Lower lobe of right lung (tissue), 2 donors: ENCODE measurements at regions not wholly inside any gene's neighbourhood (a gene's known extent, or its start where the extent isn't known, plus 50 kb on each side); places are given as distances from the start of the nearest gene placed in this dataset.

ENCODE experiments used
- ATAC-seq, 2 donors: fragments of 200-7000 bp; cut with Tn5 transposase; one replicate each; pipeline ENCODE4 v1.9.1; 2020 to 2022; ENCODE audit warnings: mild to moderate bottlenecking in 2 of 2, moderate library complexity in 2 of 2
- DNase-seq: peaks from one replicate; pipeline ENCODE4 v3.0.0-alpha.2; 2020
- H3K27ac ChIP-seq: fragments of 200-600 bp; one replicate; pipeline ENCODE4 v1.8.0; 2022
- H3K27me3 ChIP-seq: fragments of 200-600 bp; one replicate; pipeline ENCODE4 v1.8.0; 2022; ENCODE audit warnings: low read depth
- H3K36me3 ChIP-seq: fragments of 200-600 bp; one replicate; pipeline ENCODE4 v1.8.0; 2022; ENCODE audit warnings: mild to moderate bottlenecking
- H3K4me1 ChIP-seq: fragments of 200-600 bp; one replicate; pipeline ENCODE4 v1.8.0; 2022
- H3K4me3 ChIP-seq: fragments of 200-600 bp; one replicate; pipeline ENCODE4 v1.8.0; 2022; ENCODE audit warnings: mild to moderate bottlenecking
- H3K9me3 ChIP-seq: fragments of 200-600 bp; one replicate; pipeline ENCODE4 v1.8.0; 2022
- CTCF ChIP-seq: fragments of 200-600 bp; IDR thresholded peaks from one replicate; pipeline ENCODE4 v1.8.0; 2022; ENCODE audit warnings: antibody characterized with exemption, mild to moderate bottlenecking
- intact Hi-C: fragments of 100-400 bp; cut with DNase I; formaldehyde crosslinking; loops from one replicate; pipeline ENCODE4 v1.11.0; 2022
- donor health status: DM: no; HTN: yes; CAD: no; lungs with severe emphysema.

DNA sequence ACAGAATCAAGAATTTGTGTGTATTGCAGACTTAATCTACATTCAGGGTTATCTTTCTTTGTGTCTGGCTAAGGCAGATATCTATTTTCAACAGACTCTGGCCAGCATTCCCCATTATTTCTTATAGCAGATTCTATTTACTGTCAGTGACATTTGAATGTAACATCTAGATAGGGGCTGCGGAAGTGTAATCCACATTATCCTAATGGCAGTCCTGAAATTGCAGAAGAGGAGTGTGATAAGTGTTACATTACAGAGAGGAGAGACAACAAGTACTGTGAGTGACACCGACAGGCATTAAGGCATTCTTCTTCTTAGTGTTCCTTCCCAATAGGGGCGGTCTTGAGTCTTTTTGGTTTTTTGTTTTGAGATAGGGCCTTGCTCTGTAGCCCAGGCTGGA is 598.2 kb upstream of the NXPH2 start:
- Histone ChIP-seq H3K4me3 (no peak overlapping the region), H3K36me3 (no peaks in the 10 kb centered on the region), H3K9me3 (no peaks in the 10 kb centered on the region), H3K27ac (no peak overlapping the region), H3K4me1 (no peaks in the 10 kb centered on the region), H3K27me3 (no peaks in the 10 kb centered on the region)
- no peak for TF ChIP-seq CTCF
- intact Hi-C loops: no loop called here
- ATAC-seq: no peak
- no peak for DNase-seq

GRCh38 chr2:139374296-139374850 is 594.2 kb upstream of the NXPH2 start:
- no peak for ATAC-seq
- Histone ChIP-seq H3K4me1 (no peaks in the 10 kb centered on the region), H3K4me3 (no peak overlapping the region), H3K9me3 (no peaks in the 10 kb centered on the region), H3K36me3 (no peaks in the 10 kb centered on the region), H3K27me3 (no peaks in the 10 kb centered on the region), H3K27ac (no peak overlapping the region)
- no peak for DNase-seq
- no peak for TF ChIP-seq CTCF
- intact Hi-C loops: no loop called here

DNA sequence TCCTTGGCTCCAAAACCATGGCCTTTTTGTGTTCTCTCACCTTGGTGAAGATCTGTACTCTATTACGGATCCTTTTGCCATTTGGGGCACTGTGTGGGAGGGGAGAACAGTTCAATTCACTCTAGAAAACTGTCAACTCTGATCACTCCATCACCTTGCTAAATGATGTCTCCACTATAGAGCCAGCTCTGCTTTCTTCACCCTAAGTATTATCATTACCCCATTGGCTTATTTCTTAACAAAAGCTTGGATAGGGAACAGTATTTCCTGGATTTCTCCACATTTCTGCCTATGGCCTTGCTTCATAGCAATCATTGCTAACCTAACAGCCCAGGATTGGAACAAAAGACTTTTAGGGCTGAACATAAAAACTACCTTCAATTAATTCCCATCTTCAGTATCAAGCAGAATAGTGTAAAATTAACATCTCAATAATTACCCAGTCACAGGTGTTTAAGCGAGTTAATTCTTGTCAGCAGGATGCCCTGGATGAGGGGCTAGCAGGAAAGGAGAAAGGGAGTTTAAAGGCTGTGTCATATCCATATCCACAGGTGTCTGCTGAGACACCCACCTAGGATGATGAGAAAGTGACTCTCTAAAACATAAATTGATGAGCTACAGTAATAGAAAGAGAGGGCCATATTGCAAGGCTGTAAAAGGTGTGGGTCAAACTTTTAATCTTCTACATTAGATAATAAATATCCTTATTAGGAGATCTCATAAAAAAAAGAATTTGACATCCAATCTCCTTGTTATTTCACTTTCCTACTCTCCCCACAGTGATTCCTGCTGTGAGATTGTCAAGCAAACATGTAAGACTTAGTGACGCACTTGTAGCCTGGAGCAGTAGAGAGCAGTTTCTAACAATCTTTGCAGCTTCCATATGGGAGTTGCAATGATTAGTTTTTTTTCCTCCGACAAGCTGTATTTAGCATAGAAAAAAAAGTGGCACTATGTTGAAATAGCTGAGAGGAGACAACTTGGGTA is 589.5 kb upstream of the NXPH2 start:
- no peaks in the 10 kb centered on the region for H3K9me3 ChIP-seq
- ATAC-seq (no peak), DNase-seq (no peak)
- H3K27me3 ChIP-seq: no peaks in the 10 kb centered on the region
- H3K4me1 ChIP-seq: no peaks in the 10 kb centered on the region
- no peaks in the 10 kb centered on the region for H3K36me3 ChIP-seq
- H3K27ac ChIP-seq: no peak overlapping the region
- TF ChIP-seq CTCF: no peak
- intact Hi-C loops: no loop called here
- H3K4me3 ChIP-seq: no peak overlapping the region

DNA sequence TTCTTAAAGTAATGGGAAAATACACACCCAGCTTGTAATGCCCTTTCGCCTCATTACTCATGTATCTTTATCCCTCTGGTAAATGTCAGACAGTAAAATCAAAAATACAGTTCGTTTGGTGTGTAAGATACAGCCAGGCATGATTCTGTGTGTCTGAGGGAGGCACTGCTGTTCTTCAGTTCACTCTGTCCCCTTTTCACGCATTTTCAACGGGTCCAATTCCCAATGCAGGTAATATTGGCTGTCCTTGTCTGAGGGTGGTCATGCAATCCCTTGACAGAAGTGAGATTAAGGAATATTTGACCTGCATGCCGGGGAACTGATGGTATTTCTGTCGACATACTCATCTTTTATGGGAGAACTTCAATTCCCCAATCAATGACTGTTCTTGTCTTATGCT is 587.2 kb upstream of the NXPH2 start:
- no peak overlapping the region for H3K27ac ChIP-seq
- no peaks in the 10 kb centered on the region for H3K27me3 ChIP-seq
- TF ChIP-seq CTCF: no peak
- intact Hi-C loops: no loop called here
- no peaks in the 10 kb centered on the region for H3K4me1 ChIP-seq
- no peaks in the 10 kb centered on the region for H3K9me3 ChIP-seq
- no peak overlapping the region for H3K4me3 ChIP-seq
- H3K36me3 ChIP-seq: no peaks in the 10 kb centered on the region
- DNase-seq (no peak), ATAC-seq (no peak)

DNA sequence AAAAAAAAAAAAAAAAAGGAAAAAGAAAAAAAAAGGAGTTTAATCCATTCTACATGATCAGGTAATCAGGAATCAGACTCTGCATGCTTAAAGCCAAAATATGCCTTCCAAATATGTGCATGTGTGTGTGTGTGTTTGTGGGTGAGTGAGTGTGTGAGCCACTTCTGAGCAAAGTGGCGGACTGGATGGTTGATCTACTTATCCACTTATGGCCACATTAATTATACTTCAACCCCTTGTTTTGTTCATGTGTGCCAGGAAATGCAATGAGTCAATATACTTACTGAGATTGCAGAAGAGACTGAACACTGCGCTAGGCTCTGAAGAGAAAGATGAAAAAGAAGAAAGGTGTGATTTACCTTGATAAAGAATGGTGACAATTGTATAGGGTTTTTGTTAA is 586.5 kb upstream of the NXPH2 start:
- Histone ChIP-seq H3K4me1 (no peaks in the 10 kb centered on the region), H3K36me3 (no peaks in the 10 kb centered on the region), H3K9me3 (no peaks in the 10 kb centered on the region), H3K27ac (no peak overlapping the region), H3K27me3 (no peaks in the 10 kb centered on the region), H3K4me3 (no peak overlapping the region)
- TF ChIP-seq CTCF: no peak
- intact Hi-C loops: no loop called here
- DNase-seq (no peak), ATAC-seq (peak; percentile 71 to 79)
